G401.6 (cell line): ENCODE measurements at regions not wholly inside any gene's neighbourhood (a gene's known extent, or its start where the extent isn't known, plus 50 kb on each side); places are given as distances from the start of the nearest gene placed in this dataset.

ENCODE experiments used
- FAIRE-seq: peaks from 2 replicates; lab custom pipeline; 2012; peaks lifted over from hg19 to GRCh38; lab: Jason Lieb, UNC

- FAIRE-seq: no peak
Measured at GRCh38 chr12:98352835-98353234, 162.6 kb upstream of the TMPO start.

GRCh38 chr12:98354520-98355035, 160.8 kb upstream of the TMPO start:
- no peak for FAIRE-seq

GRCh38 chr12:98355322-98355721, 160.1 kb upstream of the TMPO start:
- FAIRE-seq: no peak

- FAIRE-seq: no peak
Measured at GRCh38 chr12:98355933-98356332, 159.5 kb upstream of the TMPO start.

- no peak for FAIRE-seq
Measured at GRCh38 chr12:98358144-98358543, 157.2 kb upstream of the TMPO start.

GRCh38 chr12:98359856-98360255, 155.5 kb upstream of the TMPO start:
- no peak for FAIRE-seq

- FAIRE-seq: no peak
Measured at GRCh38 chr12:98360401-98360800, 155.0 kb upstream of the TMPO start.

GRCh38 chr12:98369581-98369980, 145.8 kb upstream of the TMPO start:
- FAIRE-seq: no peak

- FAIRE-seq: no peak
Measured at GRCh38 chr12:98370976-98371375, 144.4 kb upstream of the TMPO start.

- FAIRE-seq: no peak
Measured at GRCh38 chr12:98371419-98371818, 144.0 kb upstream of the TMPO start.

GRCh38 chr12:98372340-98373024, 142.9 kb upstream of the TMPO start:
- no peak for FAIRE-seq

GRCh38 chr12:98373025-98373554, 142.3 kb upstream of the TMPO start:
- FAIRE-seq: peak; percentile 63

- no peak for FAIRE-seq
Measured at GRCh38 chr12:98374007-98374406, 141.4 kb upstream of the TMPO start.

- FAIRE-seq: no peak
Measured at GRCh38 chr12:98379106-98379505, 136.3 kb upstream of the TMPO start.

- no peak for FAIRE-seq
Measured at GRCh38 chr12:98385641-98386040, 129.7 kb upstream of the TMPO start.

- FAIRE-seq: no peak
Measured at GRCh38 chr12:98387444-98387843, 127.9 kb upstream of the TMPO start.

GRCh38 chr12:98388126-98388525, 127.3 kb upstream of the TMPO start:
- no peak for FAIRE-seq

- no peak for FAIRE-seq
Measured at GRCh38 chr12:98389593-98389992, 125.8 kb upstream of the TMPO start.

- peak; percentile 78 for FAIRE-seq
Measured at GRCh38 chr12:98397323-98398105, 117.9 kb upstream of the TMPO start.

- FAIRE-seq: no peak
Measured at GRCh38 chr12:98399532-98399931, 115.9 kb upstream of the TMPO start.

- no peak for FAIRE-seq
Measured at GRCh38 chr12:98401427-98401826, 114.0 kb upstream of the TMPO start.

- FAIRE-seq: no peak
Measured at GRCh38 chr12:98402091-98402490, 113.3 kb upstream of the TMPO start.

GRCh38 chr12:98402671-98403070, 112.7 kb upstream of the TMPO start:
- FAIRE-seq: no peak
